ENCODE measurements at regions not wholly inside any gene's neighbourhood (a gene's known extent, or its start where the extent isn't known, plus 50 kb on each side); places are given as distances from the start of the nearest gene placed in this dataset.

DNA sequence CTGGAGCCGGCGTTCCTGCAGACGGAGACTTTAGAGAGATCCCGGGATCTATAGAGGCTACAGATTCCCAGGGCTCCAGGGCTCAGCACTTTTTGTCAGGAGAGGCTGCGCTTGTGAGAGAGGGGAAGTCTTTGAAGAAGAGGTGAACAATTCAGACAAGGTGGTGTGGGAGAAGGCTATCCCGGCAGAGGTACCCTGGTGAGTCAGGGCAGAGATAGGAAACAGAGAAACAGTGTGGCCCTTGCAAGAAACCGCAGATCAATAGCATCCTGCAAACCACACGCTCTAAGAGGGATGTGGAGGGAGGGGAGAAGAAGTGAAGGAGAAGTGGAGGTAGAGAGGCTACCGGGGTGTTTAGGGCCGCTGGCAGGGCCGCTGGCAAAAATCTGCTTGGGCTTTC is 160.5 kb upstream of the APCDD1 start:
- BruUV-seq (replicated peaks): no TSS peak
- Histone ChIP-seq H4K91ac (ENCODE audit: insufficient read depth, low read depth, low read length) (no peak overlapping the region), H3K4me3 (ENCODE audit: insufficient read depth, low read depth, low read length) (no peak overlapping the region), H2BK5ac (ENCODE audit: low read depth, low read length, poor library complexity, severe bottlenecking) (no peak overlapping the region), H4K20me1 (ENCODE audit: insufficient read depth, low read length) (no peaks in the 10 kb centered on the region), H3K23ac (ENCODE audit: low read depth, low read length) (no peak overlapping the region), H3K4me1 (ENCODE audit: control insufficient read depth, insufficient read depth, low read length) (peaks cover 3% of the 10 kb centered on the region; the same call in 1 of the 2 replicates), H3K18ac (ENCODE audit: low read depth, low read length) (no peak overlapping the region), H3K56ac (ENCODE audit: extremely low read depth, insufficient read depth, low read length) (no peak overlapping the region), H3K27me3 (ENCODE audit: control insufficient read depth, insufficient read depth, low read length) (no peaks in the 10 kb centered on the region; the same call in 1 of the 2 replicates), H2AK9ac (replicated peaks; ENCODE audit: low read depth, low read length, poor library complexity) (no peak overlapping the region), H4K8ac (ENCODE audit: low read depth in 2 of 2, low read length in 2 of 2) (no peak overlapping the region), H3K14ac (replicated peaks; ENCODE audit: low read depth, low read length) (no peak overlapping the region), H2AK5ac (ENCODE audit: low read depth, low read length) (no peak overlapping the region), H3K9me3 (ENCODE audit: control insufficient read depth, insufficient read depth, low read length) (peaks cover 3% of the 10 kb centered on the region), H3K9me1 (ENCODE audit: insufficient read depth, low read length) (peaks cover 2% of the 10 kb centered on the region), H3K4ac (ENCODE audit: low read depth, low read length) (no peak overlapping the region), H4K5ac (ENCODE audit: low read depth, low read length) (no peak overlapping the region), H2BK15ac (ENCODE audit: low read depth, low read length) (no peak overlapping the region), H3K9ac (ENCODE audit: low read depth, low read length) (no peak overlapping the region), H2BK20ac (ENCODE audit: low read depth, low read length) (no peak overlapping the region), H2BK120ac (ENCODE audit: low read depth, low read length) (no peak overlapping the region), H3K27ac (ENCODE audit: insufficient read depth, low read length) (no peak overlapping the region), H3K79me1 (ENCODE audit: low read depth in 1 of 2, low read length in 2 of 2) (no peaks in the 10 kb centered on the region), H2AFZ (replicated peaks; ENCODE audit: low read length, poor library complexity) (peak overlapping the region; percentile 33), H3K4me2 (ENCODE audit: low read depth, low read length) (no peak overlapping the region), H3K36me3 (ENCODE audit: control insufficient read depth, insufficient read depth, low read length) (no peaks in the 10 kb centered on the region)
- no peak for TF ChIP-seq RFX5 (IDR thresholded peaks at IDR 0.05; ENCODE audit: low read depth, low read length)
- no peak for TF ChIP-seq RAD21 (IDR thresholded peaks at IDR 0.05; ENCODE audit: low read length)
- TF ChIP-seq MXI1 (IDR thresholded peaks at IDR 0.05; ENCODE audit: borderline replicate concordance, low read depth, low read length): no peak
- no peak for TF ChIP-seq MAFK (IDR thresholded peaks at IDR 0.05; ENCODE audit: low read depth, low read length)
- TF ChIP-seq POLR2A (IDR thresholded peaks at IDR 0.05; ENCODE audit: low read depth, low read length): no peak
- TF ChIP-seq, protein P1, sequence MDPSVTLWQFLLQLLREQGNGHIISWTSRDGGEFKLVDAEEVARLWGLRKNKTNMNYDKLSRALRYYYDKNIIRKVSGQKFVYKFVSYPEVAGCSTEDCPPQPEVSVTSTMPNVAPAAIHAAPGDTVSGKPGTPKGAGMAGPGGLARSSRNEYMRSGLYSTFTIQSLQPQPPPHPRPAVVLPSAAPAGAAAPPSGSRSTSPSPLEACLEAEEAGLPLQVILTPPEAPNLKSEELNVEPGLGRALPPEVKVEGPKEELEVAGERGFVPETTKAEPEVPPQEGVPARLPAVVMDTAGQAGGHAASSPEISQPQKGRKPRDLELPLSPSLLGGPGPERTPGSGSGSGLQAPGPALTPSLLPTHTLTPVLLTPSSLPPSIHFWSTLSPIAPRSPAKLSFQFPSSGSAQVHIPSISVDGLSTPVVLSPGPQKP (IDR thresholded peaks at IDR 0.05; ENCODE audit: borderline replicate concordance, low read depth, low read length): no peak
- TF ChIP-seq, protein P2, sequence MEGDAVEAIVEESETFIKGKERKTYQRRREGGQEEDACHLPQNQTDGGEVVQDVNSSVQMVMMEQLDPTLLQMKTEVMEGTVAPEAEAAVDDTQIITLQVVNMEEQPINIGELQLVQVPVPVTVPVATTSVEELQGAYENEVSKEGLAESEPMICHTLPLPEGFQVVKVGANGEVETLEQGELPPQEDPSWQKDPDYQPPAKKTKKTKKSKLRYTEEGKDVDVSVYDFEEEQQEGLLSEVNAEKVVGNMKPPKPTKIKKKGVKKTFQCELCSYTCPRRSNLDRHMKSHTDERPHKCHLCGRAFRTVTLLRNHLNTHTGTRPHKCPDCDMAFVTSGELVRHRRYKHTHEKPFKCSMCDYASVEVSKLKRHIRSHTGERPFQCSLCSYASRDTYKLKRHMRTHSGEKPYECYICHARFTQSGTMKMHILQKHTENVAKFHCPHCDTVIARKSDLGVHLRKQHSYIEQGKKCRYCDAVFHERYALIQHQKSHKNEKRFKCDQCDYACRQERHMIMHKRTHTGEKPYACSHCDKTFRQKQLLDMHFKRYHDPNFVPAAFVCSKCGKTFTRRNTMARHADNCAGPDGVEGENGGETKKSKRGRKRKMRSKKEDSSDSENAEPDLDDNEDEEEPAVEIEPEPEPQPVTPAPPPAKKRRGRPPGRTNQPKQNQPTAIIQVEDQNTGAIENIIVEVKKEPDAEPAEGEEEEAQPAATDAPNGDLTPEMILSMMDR (conservative IDR thresholded peaks at IDR 0.05; ENCODE audit: low read depth, low read length): no peak
- TF ChIP-seq NFE2L2 (IDR thresholded peaks at IDR 0.05; ENCODE audit: low read depth, low read length): no peak
- TF ChIP-seq FOS (IDR thresholded peaks at IDR 0.05; ENCODE audit: low read depth, low read length): no peak
- TF ChIP-seq BHLHE40 (IDR thresholded peaks at IDR 0.05; ENCODE audit: low read depth, low read length): no peak
- no peak for TF ChIP-seq CEBPB (IDR thresholded peaks at IDR 0.05; ENCODE audit: low read depth, low read length)
- TF ChIP-seq, protein P3, sequence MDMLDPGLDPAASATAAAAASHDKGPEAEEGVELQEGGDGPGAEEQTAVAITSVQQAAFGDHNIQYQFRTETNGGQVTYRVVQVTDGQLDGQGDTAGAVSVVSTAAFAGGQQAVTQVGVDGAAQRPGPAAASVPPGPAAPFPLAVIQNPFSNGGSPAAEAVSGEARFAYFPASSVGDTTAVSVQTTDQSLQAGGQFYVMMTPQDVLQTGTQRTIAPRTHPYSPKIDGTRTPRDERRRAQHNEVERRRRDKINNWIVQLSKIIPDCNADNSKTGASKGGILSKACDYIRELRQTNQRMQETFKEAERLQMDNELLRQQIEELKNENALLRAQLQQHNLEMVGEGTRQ (IDR thresholded peaks at IDR 0.05; ENCODE audit: low read depth, low read length): no peak
- no peak for TF ChIP-seq CHD1 (IDR thresholded peaks at IDR 0.05; ENCODE audit: low read depth, low read length)
- no peak for TF ChIP-seq MAZ (IDR thresholded peaks at IDR 0.05; ENCODE audit: borderline replicate concordance, low read depth, low read length)
- no peak for TF ChIP-seq RCOR1 (IDR thresholded peaks at IDR 0.05; ENCODE audit: insufficient replicate concordance, low read length)
- TF ChIP-seq SMC3 (IDR thresholded peaks at IDR 0.05; ENCODE audit: low read depth, low read length): no peak
- CTCF ChIA-PET: no interaction called here
- POLR2A ChIA-PET (ENCODE audit: unreplicated experiment): no interaction called here
- WGBS, 2 experiments (ENCODE audit: extremely low coverage in 2 of 2, insufficient read length in 1 of 2): 94% methylated on average over 5 of the region's 11 CpGs; no CpG with 5 or more reads in 1 of the 2 experiments
- in situ Hi-C loops (cut with MboI; ENCODE audit: low sequenced_read_pairs) (no loop called here), dilution Hi-C loops (cut with HindIII; ENCODE audit: low sequenced_read_pairs, unreplicated experiment) (no loop called here), intact Hi-C loops (cut with micrococcal nuclease) (no loop called here)
- DNase-seq (no peak), ATAC-seq (ENCODE audit: low read depth) (no peak)

Data from IMR-90 (cell line).